Caco-2 (cell line): ENCODE measurements at regions not wholly inside any gene's neighbourhood (a gene's known extent, or its start where the extent isn't known, plus 50 kb on each side); places are given as distances from the start of the nearest gene placed in this dataset.

ENCODE experiments used
- BruUV-seq: library from RNA; stranded (reverse); fragments of 400-500 nt; replicated peaks from 2 replicates; lab custom pipeline; 2021; lab: Mats Ljungman, UMichigan
- CTCF ChIA-PET: fragments of 300-600 bp; sonication (Branson Sonifier 250); formaldehyde crosslinking; loops from one replicate; lab custom pipeline; 2022; ENCODE audit warnings: antibody characterized with exemption; lab: Charles Lee
- POLR2A ChIA-PET: fragments of 300-600 bp; sonication (Branson Sonifier 250); formaldehyde crosslinking; loops from one replicate; lab custom pipeline; 2022; ENCODE audit warnings: antibody characterized with exemption; lab: Charles Lee
- DNase-seq, 2 experiments: peaks; one replicate each; pipeline versions ENCODE4 v3.0.0 to v3.0.0-alpha.2; 2020 to 2022
- H3K27me3 ChIP-seq: replicated peaks from 2 replicates; pipeline ENCODE4 v1.6.0; 2011; ENCODE audit warnings: low read length; ENCODE audit not compliant: control insufficient read depth, insufficient read depth
- H3K36me3 ChIP-seq: 2 replicates; pipeline ENCODE4 v1.5.1; 2011; ENCODE audit warnings: low read length; ENCODE audit not compliant: control insufficient read depth, insufficient read depth
- H3K4me1 ChIP-seq: fragments of 250-450 bp; sonication (Bioruptor Pico); 2 replicates; pipeline ENCODE4 v1.5.1; 2020; ENCODE audit warnings: mild to moderate bottlenecking
- H3K4me3 ChIP-seq: 2 replicates; pipeline ENCODE4 v1.5.1; 2011; ENCODE audit warnings: low read depth, mild to moderate bottlenecking, control low read depth, low read length
- H3K9me3 ChIP-seq: fragments of 250-450 bp; sonication (Bioruptor Pico); 2 replicates; pipeline ENCODE4 v1.5.1; 2020; ENCODE audit warnings: mild to moderate bottlenecking, moderate library complexity
- H3K27ac Mint-ChIP-seq: one replicate; pipeline ENCODE4 v1.8.0; 2022; ENCODE audit warnings: mixed read lengths; ENCODE audit not compliant: unreplicated experiment
- H3K27me3 Mint-ChIP-seq: one replicate; pipeline ENCODE4 v1.8.0; 2022; ENCODE audit warnings: mixed read lengths; ENCODE audit not compliant: insufficient read depth, unreplicated experiment
- H3K36me3 Mint-ChIP-seq: one replicate; pipeline ENCODE4 v1.8.0; 2022; ENCODE audit warnings: mild to moderate bottlenecking, mixed read lengths; ENCODE audit not compliant: insufficient read depth, unreplicated experiment
- H3K4me1 Mint-ChIP-seq: one replicate; pipeline ENCODE4 v1.8.0; 2022; ENCODE audit warnings: low read depth, mixed read lengths; ENCODE audit not compliant: unreplicated experiment
- H3K4me3 Mint-ChIP-seq: one replicate; pipeline ENCODE4 v1.8.0; 2022; ENCODE audit warnings: mild to moderate bottlenecking, moderate library complexity, mixed read lengths; ENCODE audit not compliant: unreplicated experiment
- H3K9me3 Mint-ChIP-seq: one replicate; pipeline ENCODE4 v1.8.0; 2022; ENCODE audit warnings: mixed read lengths; ENCODE audit not compliant: unreplicated experiment
- CTCF ChIP-seq, 2 experiments: fragments of 200-600 bp in 1 of 2; IDR thresholded peaks; 1 replicate in 1 of 2; 2 replicates in 1 of 2; pipeline versions ENCODE4 v1.5.1 to v1.8.0; 2011 to 2022; ENCODE audit warnings: antibody characterized with exemption in 1 of 2, control low read depth in 1 of 2, inconsistent platforms in 1 of 2, low read depth in 1 of 2, low read length in 1 of 2, mild to moderate bottlenecking in 1 of 2, moderate library complexity in 1 of 2; ENCODE audit not compliant: insufficient read depth in 1 of 2, severe bottlenecking in 1 of 2, unreplicated experiment in 1 of 2
- intact Hi-C: fragments of 100-400 bp; cut with micrococcal nuclease; formaldehyde crosslinking; loops from one replicate; pipeline ENCODE4 v1.10.0; 2022; ENCODE audit not compliant: unreplicated experiment

GRCh38 chrX:26871967-26872366 is 591.2 kb downstream of the PPP4R3C start:
- no peaks in the 10 kb centered on the region for H3K9me3 Mint-ChIP-seq
- H3K27ac Mint-ChIP-seq = no peak overlapping the region
- H3K4me1 Mint-ChIP-seq = no peaks in the 10 kb centered on the region
- TF ChIP-seq CTCF (IDR thresholded peaks at IDR 0.05; ENCODE audit: insufficient read depth in 1 of 2, low read depth in 1 of 2, low read length in 1 of 2, severe bottlenecking in 1 of 2, unreplicated experiment in 1 of 2) = no peak
- intact Hi-C loops = no loop called here
- no peaks in the 10 kb centered on the region for H3K36me3 Mint-ChIP-seq
- no peaks in the 10 kb centered on the region for H3K27me3 ChIP-seq
- POLR2A ChIA-PET = no interaction called here
- H3K36me3 ChIP-seq = no peaks in the 10 kb centered on the region
- no peaks in the 10 kb centered on the region for H3K9me3 ChIP-seq
- H3K4me3 ChIP-seq = no peak overlapping the region
- H3K4me1 ChIP-seq = no peaks in the 10 kb centered on the region
- no peak overlapping the region for H3K4me3 Mint-ChIP-seq
- DNase-seq = no peak
- CTCF ChIA-PET = no interaction called here
- H3K27me3 Mint-ChIP-seq = no peaks in the 10 kb centered on the region
- no TSS peak for BruUV-seq

- ChIA-PET POLR2A (no interaction called here), CTCF (no interaction called here)
- no peaks in the 10 kb centered on the region for H3K27me3 Mint-ChIP-seq
- H3K4me1 Mint-ChIP-seq = no peaks in the 10 kb centered on the region
- no peaks in the 10 kb centered on the region for H3K36me3 Mint-ChIP-seq
- Histone ChIP-seq H3K9me3 (no peaks in the 10 kb centered on the region), H3K36me3 (no peaks in the 10 kb centered on the region), H3K4me3 (no peak overlapping the region), H3K4me1 (no peaks in the 10 kb centered on the region), H3K27me3 (no peaks in the 10 kb centered on the region)
- no TSS peak for BruUV-seq
- intact Hi-C loops = loop anchor here (1.0 kb wide), 1 partner anchor 66 kb away; no protein-coding TSS in a partner anchor
- no peak overlapping the region for H3K4me3 Mint-ChIP-seq
- peak in 1 of 2 experiments; percentile 5 for DNase-seq
- no peak for TF ChIP-seq CTCF (IDR thresholded peaks at IDR 0.05; ENCODE audit: insufficient read depth in 1 of 2, low read depth in 1 of 2, low read length in 1 of 2, severe bottlenecking in 1 of 2, unreplicated experiment in 1 of 2)
- H3K27ac Mint-ChIP-seq = no peak overlapping the region
- H3K9me3 Mint-ChIP-seq = no peaks in the 10 kb centered on the region
Measured at GRCh38 chrX:26851981-26852380, 611.2 kb downstream of the PPP4R3C start.

GRCh38 chrX:26848511-26848910 is 614.6 kb downstream of the PPP4R3C start:
- no peak overlapping the region for H3K4me3 ChIP-seq
- Mint-ChIP-seq H3K27me3 (no peaks in the 10 kb centered on the region), H3K4me1 (no peaks in the 10 kb centered on the region), H3K36me3 (no peaks in the 10 kb centered on the region), H3K9me3 (no peaks in the 10 kb centered on the region), H3K27ac (no peak overlapping the region), H3K4me3 (no peak overlapping the region)
- H3K36me3 ChIP-seq = no peaks in the 10 kb centered on the region
- no TSS peak for BruUV-seq
- no peak for DNase-seq
- intact Hi-C loops = no loop called here
- no peaks in the 10 kb centered on the region for H3K4me1 ChIP-seq
- no peaks in the 10 kb centered on the region for H3K27me3 ChIP-seq
- TF ChIP-seq CTCF (IDR thresholded peaks at IDR 0.05; ENCODE audit: insufficient read depth in 1 of 2, low read depth in 1 of 2, low read length in 1 of 2, severe bottlenecking in 1 of 2, unreplicated experiment in 1 of 2) = no peak
- CTCF ChIA-PET = no interaction called here
- no peaks in the 10 kb centered on the region for H3K9me3 ChIP-seq
- POLR2A ChIA-PET = no interaction called here
